HG03135 (cell line): ENCODE measurements at regions not wholly inside any gene's neighbourhood (a gene's known extent, or its start where the extent isn't known, plus 50 kb on each side); places are given as distances from the start of the nearest gene placed in this dataset.
"Not testable (repeated sequence)": the region's sequence is repeated elsewhere in the genome, so short reads cannot be mapped to it uniquely, and the experiment has no call there.

Source experiments
- ATAC-seq: cut with Tn5 transposase; IDR thresholded peaks from one replicate; pipeline ENCODE4 v1.9.1; 2021; ENCODE audit warnings: mild to moderate bottlenecking, moderate library complexity; ENCODE audit not compliant: unreplicated experiment

DNA sequence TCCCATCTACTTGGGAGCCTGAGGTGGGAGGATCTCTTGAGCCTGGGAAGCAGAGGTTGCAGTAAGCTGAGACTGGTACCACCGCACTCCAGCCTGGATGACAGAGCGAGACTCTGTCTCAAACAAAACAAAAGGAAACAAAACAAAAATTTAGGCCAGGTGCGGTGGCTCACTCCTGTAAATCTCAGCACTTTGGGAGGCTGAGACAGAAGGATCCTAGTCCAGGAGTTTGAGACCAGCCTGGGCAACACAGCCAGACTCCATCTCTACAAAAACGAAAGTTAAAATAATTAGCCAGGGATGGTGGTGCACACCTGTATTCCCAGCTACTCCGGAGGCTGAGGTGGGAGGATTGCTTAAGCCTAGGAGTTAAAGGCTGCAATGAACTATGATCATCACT lies 183.2 kb upstream of the ZNF217 start:
- no peak for ATAC-seq

- ATAC-seq = no peak
These were observed 181.0 kb upstream of the ZNF217 start for GRCh38 chr20:53774461-53775203.

DNA sequence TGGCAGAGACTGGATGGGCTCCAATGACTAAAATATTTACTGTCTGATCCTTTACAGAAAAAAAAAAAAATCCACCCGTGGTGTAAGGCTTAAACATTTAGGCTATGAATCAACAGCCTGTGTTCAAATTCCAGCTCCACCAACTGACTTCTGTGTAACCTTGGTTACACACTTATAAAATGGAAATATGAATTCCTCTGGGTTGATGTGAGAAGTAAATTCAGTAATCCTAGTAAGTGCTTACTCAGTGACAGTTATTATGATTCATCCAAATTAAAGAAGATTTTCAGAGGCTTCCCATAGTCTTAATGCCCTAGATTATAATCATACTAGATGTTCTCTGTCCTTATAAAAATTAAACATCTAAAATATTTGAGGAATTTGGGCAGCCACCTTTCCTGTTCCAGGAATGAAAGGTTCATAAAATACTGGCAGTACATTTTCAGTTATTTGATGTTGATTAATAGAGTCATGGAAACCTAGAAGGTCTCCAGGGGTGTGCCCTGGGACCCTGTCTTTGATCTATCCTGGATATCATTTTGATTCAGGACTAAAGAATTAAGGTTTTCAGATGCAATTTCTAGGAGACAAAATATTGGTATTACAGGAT lies 180.3 kb upstream of the ZNF217 start:
- no peak for ATAC-seq

- not testable (repeated sequence) for ATAC-seq
These were observed 179.6 kb upstream of the ZNF217 start for GRCh38 chr20:53773066-53773791.

- no peak for ATAC-seq
These were observed 175.4 kb upstream of the ZNF217 start for GRCh38 chr20:53769041-53769440.

GRCh38 chr20:53768329-53768728 lies 174.7 kb upstream of the ZNF217 start:
- no peak for ATAC-seq

DNA sequence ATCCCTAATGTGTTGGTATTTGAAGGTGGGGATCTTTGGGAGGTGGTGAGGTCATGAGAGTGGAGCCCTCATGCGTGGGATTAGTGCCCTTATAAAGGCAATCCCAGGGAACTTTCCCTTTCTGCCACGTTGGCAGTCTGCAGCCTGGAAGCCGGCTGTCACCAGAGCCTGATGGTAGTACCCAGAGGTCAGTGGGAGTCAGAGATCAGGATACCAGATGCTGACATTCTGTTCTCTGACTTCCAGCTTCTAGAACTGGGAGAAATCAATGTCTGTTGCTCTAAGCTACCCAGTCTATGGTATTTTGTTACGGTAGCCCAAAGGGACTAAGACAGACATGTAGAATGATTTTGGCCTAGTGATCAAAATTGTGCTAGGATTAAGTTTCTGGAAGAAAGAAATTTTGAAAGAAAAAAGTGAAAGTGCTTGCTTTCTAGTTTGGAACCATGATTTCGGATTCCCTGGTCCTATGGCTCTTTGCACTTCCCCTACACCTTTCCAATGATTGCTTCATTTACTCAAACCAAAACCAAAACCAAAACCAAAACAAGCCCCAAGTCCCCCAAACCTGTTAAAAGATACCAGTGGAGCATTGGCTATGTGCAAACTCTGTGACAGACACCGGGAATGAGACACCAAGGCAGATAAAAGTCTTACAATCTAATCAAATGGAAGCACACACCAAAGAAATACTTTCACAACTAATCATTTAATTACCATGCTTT lies 173.7 kb upstream of the ZNF217 start:
- ATAC-seq = peak; percentile 52

- ATAC-seq = no peak
These were observed 170.8 kb upstream of the ZNF217 start for GRCh38 chr20:53764415-53764800.

DNA sequence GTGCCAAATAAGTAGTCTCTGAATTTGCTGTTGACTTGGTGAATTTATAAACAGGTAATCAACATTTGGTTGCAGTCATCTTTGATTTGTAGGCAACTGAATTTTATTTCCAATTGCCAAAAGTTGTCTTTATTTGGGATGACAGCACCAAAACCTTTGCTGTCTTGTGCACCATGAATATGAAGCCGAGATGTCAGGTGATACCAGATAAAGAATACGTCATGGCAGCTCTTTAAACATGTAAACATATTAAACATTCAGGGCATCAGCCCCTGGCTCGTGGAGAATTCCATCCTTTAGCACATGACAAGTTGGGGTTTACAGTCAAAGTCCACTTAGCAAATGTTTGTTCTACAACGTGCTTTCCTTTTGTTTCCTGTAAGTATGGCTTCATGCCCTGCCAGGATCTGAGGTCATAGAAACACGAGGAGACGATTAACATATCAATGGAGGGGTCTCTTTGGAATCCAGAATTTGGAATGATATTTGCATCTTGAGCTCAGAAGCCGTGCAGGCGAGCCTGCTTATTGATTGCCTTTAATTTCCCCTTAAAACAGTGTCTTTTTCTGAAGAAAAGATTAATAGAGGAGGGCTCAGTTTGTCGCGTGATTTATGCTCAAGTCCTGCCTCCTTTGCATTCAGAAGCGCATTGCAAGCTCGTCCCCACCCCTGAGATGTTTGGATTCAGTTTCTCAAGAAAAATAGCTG lies 170.2 kb upstream of the ZNF217 start:
- ATAC-seq = no peak

DNA sequence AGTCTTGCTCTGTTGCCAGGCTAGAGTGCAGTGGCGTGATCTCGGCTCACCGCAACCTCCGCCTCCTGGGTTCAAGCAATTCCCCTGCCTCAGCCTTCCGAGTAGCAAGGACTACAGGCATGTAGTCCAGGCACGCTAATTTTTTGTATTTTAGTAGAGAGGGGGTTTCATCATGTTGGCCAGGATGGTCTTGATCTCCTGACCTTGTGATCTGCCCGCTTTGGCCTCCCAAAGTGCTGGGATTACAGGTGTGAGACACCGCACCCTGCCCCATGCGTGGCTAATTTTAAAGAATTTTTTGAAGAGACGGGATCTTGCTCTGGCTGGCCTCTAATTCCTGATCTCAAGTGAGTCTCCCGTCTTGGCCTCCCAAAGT lies 168.8 kb upstream of the ZNF217 start:
- not testable (repeated sequence) for ATAC-seq

DNA sequence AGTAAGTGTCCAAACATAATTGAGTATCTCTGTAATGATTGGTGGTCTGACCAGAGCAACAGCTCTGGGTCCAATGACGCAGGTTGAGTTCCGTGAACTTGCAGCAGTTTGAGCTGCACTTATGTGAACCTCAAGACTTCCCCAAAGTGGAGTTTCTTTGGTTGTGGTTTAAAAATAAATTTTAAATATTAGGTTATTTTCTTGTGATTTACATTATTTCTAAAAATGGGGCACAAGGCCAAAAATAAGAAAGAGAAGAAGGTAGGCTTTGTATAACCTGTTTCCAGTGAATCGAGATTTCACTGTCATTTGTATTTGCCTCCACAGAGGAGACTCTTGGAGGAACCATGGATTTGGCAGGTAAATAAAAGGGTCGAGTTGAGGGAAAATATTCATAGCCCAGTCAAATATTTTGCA lies 166.4 kb upstream of the ZNF217 start:
- peak; percentile 59 for ATAC-seq

DNA sequence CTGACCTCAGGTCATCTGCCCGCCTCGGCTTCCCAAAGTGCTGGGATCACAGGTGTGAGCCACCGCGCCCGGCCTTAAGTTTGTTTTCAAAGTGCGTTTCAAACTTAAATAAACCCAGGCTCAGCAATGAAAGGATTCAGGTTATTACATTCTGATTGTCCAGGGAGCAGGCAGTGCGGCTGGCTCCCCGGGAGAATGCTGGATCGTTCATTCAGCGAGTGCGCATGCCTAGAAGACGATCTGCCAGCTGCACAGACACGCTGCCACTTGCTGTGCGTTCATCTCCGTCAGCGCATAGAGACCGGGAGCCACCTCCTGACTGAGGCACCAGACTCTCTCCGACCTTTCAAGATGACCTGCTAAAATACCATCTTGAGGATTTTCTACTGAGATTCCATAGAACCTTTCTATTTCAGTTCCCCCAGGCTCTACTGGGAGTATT lies 163.9 kb upstream of the ZNF217 start:
- no peak for ATAC-seq

DNA sequence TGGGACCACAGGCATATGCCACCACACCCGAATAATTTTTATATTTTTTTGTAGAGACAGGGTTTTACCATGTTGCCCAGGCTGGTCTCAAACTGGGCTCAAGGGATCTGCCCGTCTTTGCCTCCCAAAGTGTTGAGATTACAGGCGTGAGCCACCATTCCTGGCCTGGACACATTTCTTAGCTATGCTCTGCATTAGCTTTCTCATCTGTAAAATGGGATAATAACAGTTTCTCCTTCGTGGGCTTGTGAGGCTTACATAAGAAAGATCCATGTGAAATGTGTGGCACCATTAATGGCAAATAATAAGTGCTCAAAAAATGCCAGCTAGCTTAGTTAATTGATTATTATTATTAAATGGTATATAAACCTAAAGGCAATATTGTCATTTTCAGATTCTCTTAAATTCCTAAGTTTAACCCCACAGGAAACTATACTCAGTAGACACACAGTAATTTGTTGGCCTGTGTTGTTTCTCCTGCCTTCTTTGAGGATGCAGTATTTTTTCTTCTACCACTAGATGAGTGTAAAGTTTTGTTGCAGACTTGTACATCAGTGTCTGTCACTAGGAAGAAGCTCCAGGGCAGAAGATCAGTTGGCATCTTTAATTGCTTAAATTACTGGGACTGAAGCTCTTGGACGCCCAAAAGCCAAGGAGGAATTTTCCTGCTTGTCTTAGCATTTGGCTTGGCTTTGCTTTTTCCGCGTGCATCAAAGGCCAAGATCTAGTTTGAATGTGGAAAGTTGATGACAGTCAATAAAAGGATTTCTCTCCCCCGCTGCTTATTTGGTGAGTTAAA lies 162.3 kb upstream of the ZNF217 start:
- ATAC-seq = no peak

DNA sequence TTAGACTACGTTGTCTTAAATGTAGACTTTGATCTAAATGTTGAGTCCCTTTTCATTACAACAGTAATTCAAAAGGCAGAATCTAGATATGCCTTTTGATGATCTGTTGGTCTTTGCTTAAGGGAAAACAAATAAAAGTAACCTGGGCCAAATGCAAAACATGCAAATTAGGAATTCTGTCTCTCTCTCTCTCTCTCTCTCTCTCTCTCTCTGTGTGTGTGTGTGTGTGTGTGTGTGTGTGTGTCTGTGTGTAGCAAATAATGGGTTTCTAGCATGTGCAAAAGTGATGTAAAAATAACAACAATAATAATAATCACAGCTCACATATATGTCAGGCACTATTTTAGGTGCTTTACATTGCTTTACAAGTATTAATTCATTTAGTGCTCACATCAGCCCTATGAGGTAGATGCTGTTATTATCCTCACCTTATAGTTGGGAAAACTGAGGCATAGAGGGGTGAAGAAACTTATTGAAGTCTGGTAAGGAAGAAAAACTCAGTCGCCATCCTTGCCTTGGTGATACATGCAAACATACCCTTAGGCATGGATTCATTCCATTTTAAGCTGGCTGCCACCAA lies 160.3 kb upstream of the ZNF217 start:
- ATAC-seq = no peak

- no peak for ATAC-seq
These were observed 159.6 kb upstream of the ZNF217 start for GRCh38 chr20:53752971-53753879.

- no peak for ATAC-seq
These were observed 158.9 kb upstream of the ZNF217 start for GRCh38 chr20:53752583-53752970.

DNA sequence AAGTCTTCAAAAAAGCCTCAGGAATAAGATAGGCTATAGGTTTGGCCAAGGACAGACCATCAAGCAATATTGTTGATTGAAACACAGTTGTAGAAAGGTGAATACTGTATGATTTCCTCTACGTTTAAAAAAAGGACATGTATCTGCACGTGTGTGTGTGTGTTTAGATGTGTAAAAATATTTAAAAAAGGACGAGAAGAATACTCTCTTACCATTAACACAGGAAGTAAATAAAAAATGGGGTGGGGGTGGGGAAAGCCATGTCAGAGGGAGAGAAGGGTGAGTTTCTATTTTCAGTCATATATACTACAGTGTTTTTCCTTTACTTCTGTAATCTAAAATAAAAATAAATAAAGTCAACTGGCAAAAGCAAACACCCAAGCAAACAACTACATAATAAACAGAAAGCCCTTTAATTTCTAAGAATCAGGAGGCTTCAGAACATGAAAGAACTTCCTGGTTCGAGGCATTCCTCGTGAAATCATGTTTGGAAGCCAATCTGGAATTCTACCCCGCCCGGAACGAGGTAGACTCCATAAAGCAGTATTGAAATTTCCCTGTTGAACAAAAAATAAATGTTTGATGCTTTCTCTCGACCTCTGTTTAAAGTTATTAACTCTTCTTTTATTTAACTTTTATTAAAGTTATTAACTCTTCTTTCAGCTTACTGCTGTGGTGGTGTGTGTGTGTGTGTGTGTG lies 158.1 kb upstream of the ZNF217 start:
- no peak for ATAC-seq
